MCF 10A (cell line): ENCODE measurements at regions not wholly inside any gene's neighbourhood (a gene's known extent, or its start where the extent isn't known, plus 50 kb on each side); places are given as distances from the start of the nearest gene placed in this dataset.

Experiments used
- BruUV-seq: library from RNA; stranded (reverse); fragments of 400-500 nt; replicated peaks from 2 replicates; lab custom pipeline; 2021; lab: Mats Ljungman, UMichigan
- CTCF ChIA-PET: fragments of 300-600 bp; sonication (Branson Sonifier 250); formaldehyde crosslinking; extraction: SDS; loops from one replicate; lab custom pipeline; 2021; ENCODE audit warnings: antibody characterized with exemption, inconsistent platforms; lab: Yijun Ruan, JAX
- POLR2A ChIA-PET: fragments of 300-600, 350-650 bp; sonication (Branson Sonifier 250); formaldehyde crosslinking; extraction: SDS; loops from one replicate; lab custom pipeline; 2020; ENCODE audit warnings: antibody characterized with exemption, inconsistent platforms; lab: Yijun Ruan, JAX
- DNase-seq: peaks from one replicate; pipeline ENCODE4 v3.0.0-alpha.2; 2018; ENCODE audit not compliant: unreplicated experiment
- H3K27ac Mint-ChIP-seq: one replicate; pipeline ENCODE4 v1.8.0; 2022; ENCODE audit warnings: mild to moderate bottlenecking, low read depth, mixed read lengths; ENCODE audit not compliant: unreplicated experiment
- H3K27me3 Mint-ChIP-seq: one replicate; pipeline ENCODE4 v1.8.0; 2022; ENCODE audit warnings: mixed read lengths; ENCODE audit not compliant: insufficient read depth, unreplicated experiment
- H3K36me3 Mint-ChIP-seq: one replicate; pipeline ENCODE4 v1.8.0; 2022; ENCODE audit warnings: mild to moderate bottlenecking, moderate library complexity, mixed read lengths; ENCODE audit not compliant: insufficient read depth, unreplicated experiment
- H3K4me1 Mint-ChIP-seq: one replicate; pipeline ENCODE4 v1.8.0; 2022; ENCODE audit warnings: mixed read lengths; ENCODE audit not compliant: insufficient read depth, unreplicated experiment
- H3K4me3 Mint-ChIP-seq: one replicate; pipeline ENCODE4 v1.8.0; 2022; ENCODE audit warnings: mild to moderate bottlenecking, moderate library complexity, mixed read lengths; ENCODE audit not compliant: unreplicated experiment
- H3K9me3 Mint-ChIP-seq: one replicate; pipeline ENCODE4 v1.8.0; 2022; ENCODE audit warnings: mixed read lengths; ENCODE audit not compliant: unreplicated experiment
- intact Hi-C: fragments of 100-400 bp; cut with micrococcal nuclease; formaldehyde crosslinking; loops from 2 replicates; pipeline ENCODE4 v1.14.1; 2022
- TF ChIP-seq, protein P1 (sequence below): fragments of 200-600 bp; IDR thresholded peaks from one replicate; pipeline ENCODE4 v1.8.0; 2022; ENCODE audit warnings: antibody characterized with exemption, mild to moderate bottlenecking; ENCODE audit not compliant: unreplicated experiment

DNA sequence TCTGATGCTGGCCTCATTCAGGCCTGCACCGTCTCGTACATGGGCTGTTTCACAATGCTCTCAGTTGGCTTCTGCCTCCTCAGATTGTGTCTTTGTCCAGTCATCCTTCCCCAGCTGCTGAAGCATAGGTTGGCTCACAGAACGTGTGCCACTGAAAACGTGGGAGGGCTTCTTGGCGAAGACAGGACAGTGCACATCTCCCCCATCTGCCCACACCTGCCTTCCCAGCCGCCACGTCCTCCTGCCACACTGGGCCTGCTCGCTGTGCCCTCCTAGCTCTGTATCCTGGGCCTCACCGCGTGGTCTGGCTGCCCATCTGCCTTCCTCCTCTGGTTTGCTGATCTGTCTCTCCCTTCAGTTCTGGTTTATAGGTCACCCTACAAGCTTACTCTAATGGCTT, 230.0 kb upstream of the TOPAZ1 start:
- no peak overlapping the region for H3K27ac Mint-ChIP-seq
- no peak for DNase-seq
- no TSS peak for BruUV-seq
- H3K4me3 Mint-ChIP-seq = no peak overlapping the region
- no peaks in the 10 kb centered on the region for H3K9me3 Mint-ChIP-seq
- intact Hi-C loops = no loop called here
- no peaks in the 10 kb centered on the region for H3K4me1 Mint-ChIP-seq
- POLR2A ChIA-PET = no interaction called here
- CTCF ChIA-PET = no interaction called here
- H3K36me3 Mint-ChIP-seq = no peaks in the 10 kb centered on the region
- TF ChIP-seq, protein P1, sequence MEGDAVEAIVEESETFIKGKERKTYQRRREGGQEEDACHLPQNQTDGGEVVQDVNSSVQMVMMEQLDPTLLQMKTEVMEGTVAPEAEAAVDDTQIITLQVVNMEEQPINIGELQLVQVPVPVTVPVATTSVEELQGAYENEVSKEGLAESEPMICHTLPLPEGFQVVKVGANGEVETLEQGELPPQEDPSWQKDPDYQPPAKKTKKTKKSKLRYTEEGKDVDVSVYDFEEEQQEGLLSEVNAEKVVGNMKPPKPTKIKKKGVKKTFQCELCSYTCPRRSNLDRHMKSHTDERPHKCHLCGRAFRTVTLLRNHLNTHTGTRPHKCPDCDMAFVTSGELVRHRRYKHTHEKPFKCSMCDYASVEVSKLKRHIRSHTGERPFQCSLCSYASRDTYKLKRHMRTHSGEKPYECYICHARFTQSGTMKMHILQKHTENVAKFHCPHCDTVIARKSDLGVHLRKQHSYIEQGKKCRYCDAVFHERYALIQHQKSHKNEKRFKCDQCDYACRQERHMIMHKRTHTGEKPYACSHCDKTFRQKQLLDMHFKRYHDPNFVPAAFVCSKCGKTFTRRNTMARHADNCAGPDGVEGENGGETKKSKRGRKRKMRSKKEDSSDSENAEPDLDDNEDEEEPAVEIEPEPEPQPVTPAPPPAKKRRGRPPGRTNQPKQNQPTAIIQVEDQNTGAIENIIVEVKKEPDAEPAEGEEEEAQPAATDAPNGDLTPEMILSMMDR = no peak
- H3K27me3 Mint-ChIP-seq = no peaks in the 10 kb centered on the region

DNA sequence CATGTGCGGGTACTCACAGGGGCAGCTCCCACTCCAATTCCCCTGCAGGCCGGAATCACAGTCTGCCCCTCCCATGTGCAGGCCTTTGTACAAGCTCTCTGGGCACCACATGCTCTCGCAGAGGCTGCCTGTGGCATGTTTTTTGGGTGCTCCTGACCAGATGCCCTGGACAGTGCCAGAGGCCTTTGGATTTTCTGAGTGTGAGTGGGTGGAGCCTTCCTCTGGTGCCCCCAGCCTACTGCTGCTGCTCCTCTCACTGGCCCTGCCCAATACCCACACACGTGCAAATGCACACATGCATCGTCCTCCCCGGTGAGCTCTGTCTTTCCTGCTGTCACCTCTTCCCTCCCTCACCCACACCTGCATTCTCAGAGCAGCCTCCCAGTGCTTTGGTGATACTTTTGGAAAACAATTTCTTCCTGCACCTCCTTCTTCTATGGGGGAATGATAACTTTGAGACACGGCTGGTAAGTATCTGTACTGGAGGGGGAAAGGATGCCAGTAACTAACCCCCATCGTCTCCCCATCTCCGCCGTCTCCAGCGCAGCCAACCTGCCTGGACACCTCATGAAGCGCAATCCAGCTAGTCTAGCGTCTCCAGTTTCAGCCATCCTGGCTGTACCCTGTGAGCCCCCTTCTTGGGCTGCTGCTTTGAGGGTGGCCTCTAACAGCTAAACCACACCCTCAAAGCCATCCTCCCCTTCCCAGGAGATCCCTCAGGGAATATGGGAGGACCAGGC, 229.4 kb upstream of the TOPAZ1 start:
- no peaks in the 10 kb centered on the region for H3K27me3 Mint-ChIP-seq
- CTCF ChIA-PET = no interaction called here
- intact Hi-C loops = no loop called here
- DNase-seq = no peak
- H3K4me3 Mint-ChIP-seq = no peak overlapping the region
- no peaks in the 10 kb centered on the region for H3K4me1 Mint-ChIP-seq
- no peak overlapping the region for H3K27ac Mint-ChIP-seq
- TF ChIP-seq, protein P1 = no peak
- no peaks in the 10 kb centered on the region for H3K9me3 Mint-ChIP-seq
- H3K36me3 Mint-ChIP-seq = no peaks in the 10 kb centered on the region
- no TSS peak for BruUV-seq
- POLR2A ChIA-PET = no interaction called here

DNA sequence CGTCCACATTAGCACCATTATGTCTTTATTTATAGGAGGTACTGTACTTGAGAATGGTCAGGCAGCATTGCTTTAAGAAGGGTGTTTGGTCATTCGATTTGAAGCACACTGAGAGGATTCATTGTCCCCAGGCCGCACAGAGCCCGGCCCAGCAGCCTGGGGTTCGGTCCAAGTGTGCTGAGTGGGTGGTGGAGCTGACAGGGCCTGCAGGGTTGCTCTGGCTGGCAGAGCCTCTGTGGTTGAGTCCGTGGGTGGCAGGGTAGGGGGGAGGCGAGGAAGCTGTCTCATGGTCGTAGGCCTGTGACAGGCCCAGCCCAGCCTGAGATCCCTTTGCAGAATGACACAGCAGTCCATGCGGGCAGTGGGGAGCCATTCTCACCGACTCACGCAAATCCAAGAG, 227.7 kb upstream of the TOPAZ1 start:
- no peak for DNase-seq
- POLR2A ChIA-PET = no interaction called here
- no peak overlapping the region for H3K27ac Mint-ChIP-seq
- H3K27me3 Mint-ChIP-seq = no peaks in the 10 kb centered on the region
- TF ChIP-seq, protein P1 = no peak
- H3K4me1 Mint-ChIP-seq = no peaks in the 10 kb centered on the region
- no peaks in the 10 kb centered on the region for H3K36me3 Mint-ChIP-seq
- no peaks in the 10 kb centered on the region for H3K9me3 Mint-ChIP-seq
- CTCF ChIA-PET = no interaction called here
- no TSS peak for BruUV-seq
- no peak overlapping the region for H3K4me3 Mint-ChIP-seq
- intact Hi-C loops = no loop called here

DNA sequence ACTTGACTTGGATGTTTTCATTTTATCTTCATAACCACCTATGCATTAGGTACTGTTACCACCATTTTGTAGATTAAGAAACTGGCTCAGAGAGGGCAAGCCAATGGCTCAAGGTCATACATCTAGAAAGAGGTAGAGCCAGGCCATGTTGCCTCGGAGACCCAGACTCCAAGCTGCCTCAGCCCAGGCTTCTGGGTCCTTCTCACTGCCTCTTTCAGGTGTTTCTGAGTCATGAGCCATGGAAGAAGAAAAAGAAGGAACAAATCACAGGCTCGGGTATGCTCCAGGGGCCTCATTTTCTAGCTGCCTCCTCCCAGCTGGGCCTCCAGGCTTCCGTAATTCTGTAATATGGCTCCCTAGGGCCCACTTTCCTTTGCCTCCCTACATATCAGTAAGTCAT, 226.5 kb upstream of the TOPAZ1 start:
- H3K36me3 Mint-ChIP-seq = no peaks in the 10 kb centered on the region
- H3K4me1 Mint-ChIP-seq = no peaks in the 10 kb centered on the region
- TF ChIP-seq, protein P1 = no peak
- H3K27me3 Mint-ChIP-seq = no peaks in the 10 kb centered on the region
- H3K9me3 Mint-ChIP-seq = no peaks in the 10 kb centered on the region
- BruUV-seq = no TSS peak
- H3K4me3 Mint-ChIP-seq = no peak overlapping the region
- no peak for DNase-seq
- intact Hi-C loops = no loop called here
- ChIA-PET POLR2A (no interaction called here), CTCF (no interaction called here)
- H3K27ac Mint-ChIP-seq = no peak overlapping the region
